Transverse colon (tissue), 4 donors: ENCODE measurements at regions not wholly inside any gene's neighbourhood (a gene's known extent, or its start where the extent isn't known, plus 50 kb on each side); places are given as distances from the start of the nearest gene placed in this dataset.

Source experiments
- DNase-seq: peaks from one replicate; pipeline ENCODE4 v3.0.0-alpha.2; 2019
- H3K27ac ChIP-seq, 4 donors: fragments of 200-600 bp; sonication (generic); 2 replicates each; pipeline ENCODE4 v1.5.1; 2016 to 2018; ENCODE audit warnings: inconsistent platforms in 4 of 4
- H3K27me3 ChIP-seq: fragments of 200-600 bp; sonication (generic); 2 replicates; pipeline ENCODE4 v1.5.1; 2017; ENCODE audit warnings: inconsistent platforms
- H3K36me3 ChIP-seq, 4 donors: fragments of 200-600 bp; sonication (generic); 2 replicates each; pipeline ENCODE4 v1.5.1; 2017 to 2019; ENCODE audit warnings: inconsistent platforms in 4 of 4
- H3K4me1 ChIP-seq, 4 donors: fragments of 200-600 bp; sonication (generic); 2 replicates each; pipeline ENCODE4 v1.5.1; 2017 to 2020; ENCODE audit warnings: inconsistent platforms in 4 of 4
- H3K4me3 ChIP-seq, 4 donors: fragments of 200-600 bp; sonication (generic); 1 replicate in 1 of 4; 2 replicates in 3 of 4; pipeline versions ENCODE4 v1.5.1 to v1.6.1; 2017 to 2019; ENCODE audit warnings: inconsistent platforms in 4 of 4
- H3K9me3 ChIP-seq, 2 donors: fragments of 200-600 bp; sonication (generic); 2 replicates each; pipeline ENCODE4 v1.5.1; 2017 to 2019; ENCODE audit warnings: inconsistent platforms in 2 of 2
- CTCF ChIP-seq, 5 experiments: fragments of 200-600 bp in 3 of 5; fragments of 450-650 bp in 2 of 5; sonication (generic) in 3 of 5; IDR thresholded peaks; 1 replicate in 2 of 5; 2 replicates in 3 of 5; pipeline ENCODE4 v1.5.1; 2016 to 2017; ENCODE audit warnings: antibody characterized with exemption in 5 of 5, inconsistent platforms in 3 of 5, mild to moderate bottlenecking in 2 of 5, moderate library complexity in 1 of 5
- EP300 ChIP-seq: sonication (generic); formaldehyde crosslinking; IDR thresholded peaks from one replicate; pipeline ENCODE4 v1.6.1; 2017; ENCODE audit warnings: antibody characterized with exemption, low read depth
- POLR2A ChIP-seq: fragments of 450-650 bp; IDR thresholded peaks from one replicate; pipeline ENCODE4 v1.6.1; 2016; ENCODE audit warnings: antibody characterized with exemption, mild to moderate bottlenecking, moderate library complexity
- POLR2AphosphoS5 ChIP-seq, 3 donors: sonication (generic); formaldehyde crosslinking; IDR thresholded peaks; one replicate each; pipeline ENCODE4 v1.6.1; 2016; ENCODE audit warnings: antibody characterized with exemption in 3 of 3
- WGBS, 2 donors: methylation state at CpG; one replicate each; pipeline ENCODE4 v1.1.5; 2018; ENCODE audit warnings: low coverage in 1 of 2; 5-methylcytosine and 5-hydroxymethylcytosine counted together
- in situ Hi-C, 4 donors: fragments of 200-750 bp; cut with MboI; loops; one replicate each; pipeline versions ENCODE4 v1.15.0 to v1.15.1; 2017; ENCODE audit warnings: low sequenced_read_pairs in 3 of 4, low pct_ligation_motif_present in 1 of 4, low pct_unique_long_range_greater_than_20kb in 1 of 4
- intact Hi-C: fragments of 100-400 bp; cut with DNase I; formaldehyde crosslinking; loops from one replicate; pipeline ENCODE4 v1.15.1; 2023; ENCODE audit warnings: low total_unique reads

GRCh38 chr7:80984619-80985018 lies 65.8 kb upstream of the SEMA3C start:
- no peak overlapping the region for H3K4me3 ChIP-seq
- no peaks in the 10 kb centered on the region for H3K9me3 ChIP-seq
- in situ Hi-C loops, result no loop called here
- H3K27me3 ChIP-seq, result no peaks in the 10 kb centered on the region
- 55 to 56% methylated on average over 1 of the region's 1 CpG for WGBS, 2 donors
- TF ChIP-seq POLR2AphosphoS5 (IDR thresholded peaks at IDR 0.05) (no peak), POLR2A (no peak), CTCF (IDR thresholded peaks at IDR 0.05) (no peak), EP300 (no peak)
- no peak for DNase-seq
- intact Hi-C loops, result no loop called here
- peak overlapping the region in 2 of 4 donors; percentile 52 to 55 for H3K27ac ChIP-seq
- H3K4me1 ChIP-seq, result no peaks in the 10 kb centered on the region
- no peaks in the 10 kb centered on the region for H3K36me3 ChIP-seq

GRCh38 chr7:80981405-80981804 lies 62.6 kb upstream of the SEMA3C start:
- WGBS, 2 donors, result 84 to 100% methylated on average over 2 to 3 of the region's 3 CpGs
- intact Hi-C loops, result no loop called here
- Histone ChIP-seq H3K9me3 (peaks cover 0 to 2% of the 10 kb centered on the region in 2 donors), H3K27ac (no peak overlapping the region), H3K4me1 (no peaks in the 10 kb centered on the region), H3K4me3 (no peak overlapping the region), H3K27me3 (no peaks in the 10 kb centered on the region), H3K36me3 (no peaks in the 10 kb centered on the region)
- in situ Hi-C loops, result no loop called here
- TF ChIP-seq CTCF (IDR thresholded peaks at IDR 0.05), result no peak
- TF ChIP-seq POLR2AphosphoS5 (IDR thresholded peaks at IDR 0.05), result no peak
- no peak for TF ChIP-seq EP300
- TF ChIP-seq POLR2A, result no peak
- DNase-seq, result no peak

- in situ Hi-C loops, result no loop called here
- H3K9me3 ChIP-seq, result peaks cover 0 to 2% of the 10 kb centered on the region in 2 donors
- intact Hi-C loops, result no loop called here
- DNase-seq, result no peak
- H3K4me1 ChIP-seq, result no peaks in the 10 kb centered on the region
- no peak overlapping the region for H3K27ac ChIP-seq
- no peak overlapping the region for H3K4me3 ChIP-seq
- WGBS, 2 donors, result 47 to 73% methylated on average over 1 of the region's 1 CpG
- TF ChIP-seq EP300 (no peak), POLR2AphosphoS5 (IDR thresholded peaks at IDR 0.05) (no peak), CTCF (IDR thresholded peaks at IDR 0.05) (no peak), POLR2A (no peak)
- H3K36me3 ChIP-seq, result no peaks in the 10 kb centered on the region
- no peaks in the 10 kb centered on the region for H3K27me3 ChIP-seq
Measured at GRCh38 chr7:80977751-80978150, 58.9 kb upstream of the SEMA3C start.

- intact Hi-C loops, result no loop called here
- H3K4me3 ChIP-seq, result no peak overlapping the region
- no peaks in the 10 kb centered on the region for H3K27me3 ChIP-seq
- no peaks in the 10 kb centered on the region for H3K36me3 ChIP-seq
- H3K27ac ChIP-seq, result no peak overlapping the region
- 85 to 98% methylated on average over 4 to 22 of the region's 22 CpGs for whole genome bisulfite sequencing, 2 donors
- no peaks in the 10 kb centered on the region for H3K4me1 ChIP-seq
- H3K9me3 ChIP-seq, result peaks cover 0 to 2% of the 10 kb centered on the region in 2 donors
- in situ Hi-C loops, result no loop called here
- DNase-seq, result no peak
- TF ChIP-seq POLR2AphosphoS5 (IDR thresholded peaks at IDR 0.05) (no peak), EP300 (no peak), CTCF (IDR thresholded peaks at IDR 0.05) (no peak), POLR2A (no peak)
Measured at GRCh38 chr7:80974396-80975358, 55.8 kb upstream of the SEMA3C start.
